ENCODE measurements at regions not wholly inside any gene's neighbourhood (a gene's known extent, or its start where the extent isn't known, plus 50 kb on each side); places are given as distances from the start of the nearest gene placed in this dataset.

- Histone ChIP-seq H3K9me3 (replicated peaks) (no peaks in the 10 kb centered on the region), H3K27ac (replicated peaks) (no peak overlapping the region), H3K27me3 (ENCODE audit: low read depth) (peaks cover 61% of the 10 kb centered on the region), H3K4me3 (no peak overlapping the region), H3K36me3 (no peaks in the 10 kb centered on the region), H3K4me1 (peaks cover 11% of the 10 kb centered on the region)
- intact Hi-C loops (cut with micrococcal nuclease), result no loop called here
- no peak for DNase-seq
- no peak for TF ChIP-seq CTCF (IDR thresholded peaks at IDR 0.05; ENCODE audit: borderline replicate concordance)
These were observed 96.5 kb upstream of the ATP2B2 start for GRCh38 chr3:10601857-10602230.

- no peak for DNase-seq
- Histone ChIP-seq H3K4me3 (no peak overlapping the region), H3K9me3 (replicated peaks) (no peaks in the 10 kb centered on the region), H3K27ac (replicated peaks) (no peak overlapping the region), H3K36me3 (no peaks in the 10 kb centered on the region), H3K27me3 (ENCODE audit: low read depth) (peaks cover 65% of the 10 kb centered on the region), H3K4me1 (peaks cover 11% of the 10 kb centered on the region)
- intact Hi-C loops (cut with micrococcal nuclease), result no loop called here
- TF ChIP-seq CTCF (IDR thresholded peaks at IDR 0.05; ENCODE audit: borderline replicate concordance), result no peak
These were observed 96.9 kb upstream of the ATP2B2 start for GRCh38 chr3:10602271-10602670.

GRCh38 chr3:10602769-10603768 is 97.7 kb upstream of the ATP2B2 start:
- H3K4me1 ChIP-seq, result peaks cover 11% of the 10 kb centered on the region
- intact Hi-C loops (cut with micrococcal nuclease), result no loop called here
- no peak for TF ChIP-seq CTCF (IDR thresholded peaks at IDR 0.05; ENCODE audit: borderline replicate concordance)
- no peaks in the 10 kb centered on the region for H3K36me3 ChIP-seq
- no peak overlapping the region for H3K4me3 ChIP-seq
- DNase-seq, result no peak
- H3K9me3 ChIP-seq (replicated peaks), result no peaks in the 10 kb centered on the region
- H3K27ac ChIP-seq (replicated peaks), result no peak overlapping the region
- H3K27me3 ChIP-seq (ENCODE audit: low read depth), result peaks cover 63% of the 10 kb centered on the region

- peaks cover 64% of the 10 kb centered on the region for H3K27me3 ChIP-seq (ENCODE audit: low read depth)
- DNase-seq, result no peak
- intact Hi-C loops (cut with micrococcal nuclease), result no loop called here
- H3K27ac ChIP-seq (replicated peaks), result no peak overlapping the region
- no peak for TF ChIP-seq CTCF (IDR thresholded peaks at IDR 0.05; ENCODE audit: borderline replicate concordance)
- H3K36me3 ChIP-seq, result no peaks in the 10 kb centered on the region
- H3K4me3 ChIP-seq, result no peak overlapping the region
- H3K4me1 ChIP-seq, result no peaks in the 10 kb centered on the region
- peaks cover 13% of the 10 kb centered on the region for H3K9me3 ChIP-seq (replicated peaks)
These were observed 103.7 kb upstream of the ATP2B2 start for GRCh38 chr3:10609134-10609533.

GRCh38 chr3:10614168-10614567 is 108.8 kb upstream of the ATP2B2 start:
- Histone ChIP-seq H3K4me3 (no peak overlapping the region), H3K9me3 (replicated peaks) (peaks cover 13% of the 10 kb centered on the region), H3K27ac (replicated peaks) (no peak overlapping the region), H3K4me1 (no peaks in the 10 kb centered on the region), H3K36me3 (no peaks in the 10 kb centered on the region), H3K27me3 (ENCODE audit: low read depth) (peaks cover 63% of the 10 kb centered on the region)
- no peak for DNase-seq
- TF ChIP-seq CTCF (IDR thresholded peaks at IDR 0.05; ENCODE audit: borderline replicate concordance), result no peak
- intact Hi-C loops (cut with micrococcal nuclease), result no loop called here
